GM21367 (cell line): ENCODE measurements at regions not wholly inside any gene's neighbourhood (a gene's known extent, or its start where the extent isn't known, plus 50 kb on each side); places are given as distances from the start of the nearest gene placed in this dataset.
"Not testable (repeated sequence)": the region's sequence is repeated elsewhere in the genome, so short reads cannot be mapped to it uniquely, and the experiment has no call there.

ENCODE experiments used
- ATAC-seq: cut with Tn5 transposase; IDR thresholded peaks from one replicate; pipeline ENCODE4 v1.9.1; 2021; ENCODE audit not compliant: unreplicated experiment

- no peak for ATAC-seq
Measured at GRCh38 chr6:12474167-12475140, 184.3 kb downstream of the EDN1 start.

GRCh38 chr6:12476484-12476883 is 186.3 kb downstream of the EDN1 start:
- no peak for ATAC-seq

- no peak for ATAC-seq
Measured at GRCh38 chr6:12477616-12478015, 187.5 kb downstream of the EDN1 start.

- ATAC-seq = no peak
Measured at GRCh38 chr6:12478921-12479320, 188.8 kb downstream of the EDN1 start.

- ATAC-seq = no peak
Measured at GRCh38 chr6:12479451-12479850, 189.3 kb downstream of the EDN1 start.

GRCh38 chr6:12479881-12480280 is 189.7 kb downstream of the EDN1 start:
- ATAC-seq = no peak

GRCh38 chr6:12480379-12480778 is 190.2 kb downstream of the EDN1 start:
- no peak for ATAC-seq

GRCh38 chr6:12481292-12481691 is 191.1 kb downstream of the EDN1 start:
- no peak for ATAC-seq

- ATAC-seq = no peak
Measured at GRCh38 chr6:12481850-12482249, 191.7 kb downstream of the EDN1 start.

GRCh38 chr6:12482386-12483375 is 192.5 kb downstream of the EDN1 start:
- ATAC-seq = no peak

- peak; percentile 67 for ATAC-seq
Measured at GRCh38 chr6:12483712-12484111, 193.6 kb downstream of the EDN1 start.

- no peak for ATAC-seq
Measured at GRCh38 chr6:12484519-12484918, 194.4 kb downstream of the EDN1 start.

- no peak for ATAC-seq
Measured at GRCh38 chr6:12485226-12485764, 195.1 kb downstream of the EDN1 start.

- ATAC-seq = no peak
Measured at GRCh38 chr6:12485837-12486236, 195.7 kb downstream of the EDN1 start.

- no peak for ATAC-seq
Measured at GRCh38 chr6:12490351-12490903, 200.3 kb downstream of the EDN1 start.

GRCh38 chr6:12490904-12491571 is 200.9 kb downstream of the EDN1 start:
- ATAC-seq = no peak

- not testable (repeated sequence) for ATAC-seq
Measured at GRCh38 chr6:12492929-12493328, 202.8 kb downstream of the EDN1 start.

GRCh38 chr6:12493446-12493845 is 203.3 kb downstream of the EDN1 start:
- ATAC-seq = no peak

GRCh38 chr6:12494161-12494560 is 204.0 kb downstream of the EDN1 start:
- ATAC-seq = no peak

GRCh38 chr6:12501990-12502389 is 211.8 kb downstream of the EDN1 start:
- ATAC-seq = no peak
